H9 (cell line): ENCODE measurements at regions not wholly inside any gene's neighbourhood (a gene's known extent, or its start where the extent isn't known, plus 50 kb on each side); places are given as distances from the start of the nearest gene placed in this dataset.
A peak's percentile ranks its signal among the peaks of the same experiment; 100 is the strongest.
"Not testable (repeated sequence)": the region's sequence is repeated elsewhere in the genome, so short reads cannot be mapped to it uniquely, and the experiment has no call there.

Experiments
- DNase-seq: peaks from one replicate; pipeline ENCODE4 v3.0.0-alpha.2; 2017
- H2AFZ ChIP-seq: one replicate; pipeline ENCODE4 v1.6.1; 2013; ENCODE audit warnings: mild to moderate bottlenecking, low read length, control low read depth, moderate library complexity
- H2AK5ac ChIP-seq: 2 replicates; pipeline ENCODE4 v1.6.1; 2013; ENCODE audit warnings: low read length, control low read depth, mixed read lengths; ENCODE audit not compliant: insufficient read length
- H2BK120ac ChIP-seq: one replicate; pipeline ENCODE4 v1.6.1; 2013; ENCODE audit warnings: low read depth, mild to moderate bottlenecking, low read length, control low read depth, inconsistent platforms; ENCODE audit not compliant: poor library complexity, severe bottlenecking
- H2BK12ac ChIP-seq: 2 replicates; pipeline ENCODE4 v1.6.1; 2013; ENCODE audit warnings: low read length, control low read depth, mixed read lengths, low read depth; ENCODE audit not compliant: insufficient read length
- H2BK15ac ChIP-seq: 2 replicates; pipeline ENCODE4 v1.6.1; 2013; ENCODE audit warnings: low read depth, low read length, control low read depth
- H2BK20ac ChIP-seq: one replicate; pipeline ENCODE4 v1.6.1; 2013; ENCODE audit warnings: low read depth, mild to moderate bottlenecking, low read length, control low read depth, inconsistent platforms; ENCODE audit not compliant: poor library complexity, severe bottlenecking
- H2BK5ac ChIP-seq: 2 replicates; pipeline ENCODE4 v1.6.1; 2013; ENCODE audit warnings: low read length, control low read depth, mixed read lengths; ENCODE audit not compliant: insufficient read length
- H3K14ac ChIP-seq: 2 replicates; pipeline ENCODE4 v1.6.1; 2013; ENCODE audit warnings: low read length, control low read depth; ENCODE audit not compliant: insufficient read depth
- H3K18ac ChIP-seq: 2 replicates; pipeline ENCODE4 v1.6.1; 2013; ENCODE audit warnings: low read depth, mild to moderate bottlenecking, mixed read lengths, low read length, control low read depth; ENCODE audit not compliant: insufficient read length
- H3K23ac ChIP-seq: 2 replicates; pipeline ENCODE4 v1.6.1; 2013; ENCODE audit warnings: low read length, control low read depth, mixed read lengths, low read depth; ENCODE audit not compliant: insufficient read length
- H3K23me2 ChIP-seq: 2 replicates; pipeline ENCODE4 v1.6.1; 2013; ENCODE audit warnings: low read depth, mild to moderate bottlenecking, mixed read lengths, low read length, control low read depth; ENCODE audit not compliant: insufficient read length, poor library complexity, severe bottlenecking
- H3K27ac ChIP-seq: 2 replicates; pipeline ENCODE4 v1.5.1; 2013; ENCODE audit warnings: low read length, control low read depth, mixed read lengths, low read depth; ENCODE audit not compliant: insufficient read length
- H3K27me3 ChIP-seq: 2 replicates; pipeline ENCODE4 v1.6.1; 2013; ENCODE audit warnings: low read length, control low read depth, inconsistent platforms; ENCODE audit not compliant: insufficient read depth
- H3K4ac ChIP-seq: 2 replicates; pipeline ENCODE4 v1.6.1; 2013; ENCODE audit warnings: low read depth, mild to moderate bottlenecking, control low read depth, inconsistent platforms, low read length, moderate library complexity
- H3K4me1 ChIP-seq: 2 replicates; pipeline ENCODE4 v1.6.1; 2013; ENCODE audit warnings: low read length, control low read depth, inconsistent platforms; ENCODE audit not compliant: insufficient read depth
- H3K4me2 ChIP-seq: 2 replicates; pipeline ENCODE4 v1.6.1; 2013; ENCODE audit warnings: low read length, control low read depth, mixed read lengths; ENCODE audit not compliant: insufficient read length, insufficient read depth
- H3K56ac ChIP-seq: 2 replicates; pipeline ENCODE4 v1.6.1; 2013; ENCODE audit warnings: low read depth, mild to moderate bottlenecking, mixed read lengths, low read length, control low read depth; ENCODE audit not compliant: insufficient read length
- H3K79me1 ChIP-seq: 2 replicates; pipeline ENCODE4 v1.6.1; 2013; ENCODE audit warnings: low read depth, mild to moderate bottlenecking, moderate library complexity, low read length, control low read depth, inconsistent platforms; ENCODE audit not compliant: insufficient read depth, poor library complexity, severe bottlenecking
- H3K79me2 ChIP-seq: 2 replicates; pipeline ENCODE4 v1.6.1; 2013; ENCODE audit warnings: low read length, control low read depth, inconsistent platforms; ENCODE audit not compliant: insufficient read depth
- H3K9ac ChIP-seq: 2 replicates; pipeline ENCODE4 v1.6.1; 2013; ENCODE audit warnings: low read length, control low read depth, mixed read lengths; ENCODE audit not compliant: insufficient read length; ENCODE audit errors: extremely low read depth
- H3K9me3 ChIP-seq: one replicate; pipeline ENCODE4 v1.6.1; 2013; ENCODE audit warnings: low read depth, low read length, inconsistent platforms; ENCODE audit not compliant: control insufficient read depth
- H3T11ph ChIP-seq: one replicate; pipeline ENCODE4 v1.6.1; 2013; ENCODE audit warnings: mild to moderate bottlenecking, low read length, control low read depth, inconsistent platforms
- H4K20me1 ChIP-seq: one replicate; pipeline ENCODE4 v1.6.1; 2013; ENCODE audit not compliant: control insufficient read depth, insufficient read length, insufficient read depth
- H4K5ac ChIP-seq: 2 replicates; pipeline ENCODE4 v1.6.1; 2013; ENCODE audit warnings: low read depth, mild to moderate bottlenecking, mixed read lengths, low read length, control low read depth; ENCODE audit not compliant: insufficient read length
- H4K8ac ChIP-seq: replicated peaks from 2 replicates; pipeline ENCODE4 v1.6.1; 2013; ENCODE audit warnings: low read length, control low read depth, mixed read lengths, low read depth; ENCODE audit not compliant: insufficient read length
- H4K91ac ChIP-seq: 2 replicates; pipeline ENCODE4 v1.6.1; 2013; ENCODE audit warnings: low read depth, mild to moderate bottlenecking, moderate library complexity, mixed read lengths, low read length, control low read depth; ENCODE audit not compliant: insufficient read length
- H3K27ac Mint-ChIP-seq, 3 experiments: 2 replicates in 2 of 3; 3 replicates in 1 of 3; pipeline ENCODE4 v1.8.0; 2020 to 2021; ENCODE audit warnings: mixed read lengths in 3 of 3, mild to moderate bottlenecking in 1 of 3, moderate library complexity in 1 of 3
- H3K27me3 Mint-ChIP-seq: 2 replicates; pipeline ENCODE4 v1.8.0; 2021; ENCODE audit warnings: low read depth, mild to moderate bottlenecking, moderate library complexity, mixed read lengths
- H3K36me3 Mint-ChIP-seq, 3 experiments: 2 replicates in 2 of 3; 3 replicates in 1 of 3; pipeline ENCODE4 v1.8.0; 2020 to 2021; ENCODE audit warnings: low read depth in 3 of 3, mixed read lengths in 3 of 3; ENCODE audit not compliant: insufficient read depth in 1 of 3
- H3K4me1 Mint-ChIP-seq, 2 experiments: 2 replicates each; pipeline ENCODE4 v1.8.0; 2020; ENCODE audit warnings: mixed read lengths in 2 of 2
- H3K4me3 Mint-ChIP-seq, 2 experiments: 2 replicates in 1 of 2; 3 replicates in 1 of 2; pipeline ENCODE4 v1.8.0; 2020 to 2021; ENCODE audit warnings: mild to moderate bottlenecking in 2 of 2, mixed read lengths in 2 of 2, moderate library complexity in 1 of 2
- H3K9me3 Mint-ChIP-seq, 2 experiments: 2 replicates in 1 of 2; 3 replicates in 1 of 2; pipeline ENCODE4 v1.8.0; 2020; ENCODE audit warnings: mild to moderate bottlenecking in 2 of 2, mixed read lengths in 2 of 2, moderate library complexity in 1 of 2
- CTCF ChIP-seq: fragments of 200-600 bp; sonication (generic); conservative IDR thresholded peaks from 3 replicates; pipeline ENCODE4 v1.8.0; 2021; ENCODE audit warnings: antibody characterized with exemption, mild to moderate bottlenecking
- WGBS: extraction: QIAGEN DNeasy Blood & Tissue Kit; methylation state at CpG from one replicate; pipeline ENCODE4 v1.1.7; 2013; ENCODE audit warnings: missing lambda C conversion rate, low lambda C conversion rate, mixed read lengths; ENCODE audit not compliant: insufficient read length; ENCODE audit errors: extremely low coverage; 5-methylcytosine and 5-hydroxymethylcytosine counted together

- Histone ChIP-seq H3K27ac (no peak overlapping the region), H2BK5ac (no peak overlapping the region), H2BK120ac (no peak overlapping the region), H3K56ac (no peak overlapping the region), H4K91ac (no peak overlapping the region), H4K5ac (no peak overlapping the region), H3K23ac (no peak overlapping the region), H3K18ac (no peak overlapping the region), H4K8ac (no peak overlapping the region), H3K4me1 (no peaks in the 10 kb centered on the region), H3K4me2 (no peak overlapping the region), H3K23me2 (no peaks in the 10 kb centered on the region), H3K4ac (no peak overlapping the region), H2AFZ (no peak overlapping the region), H3T11ph (no peak overlapping the region), H2BK20ac (no peak overlapping the region), H2AK5ac (no peak overlapping the region), H3K27me3 (no peaks in the 10 kb centered on the region), H3K9ac (no peak overlapping the region), H2BK15ac (no peak overlapping the region), H3K9me3 (no peaks in the 10 kb centered on the region), H3K79me1 (no peaks in the 10 kb centered on the region), H3K79me2 (no peaks in the 10 kb centered on the region), H2BK12ac (no peak overlapping the region), H4K20me1 (no peaks in the 10 kb centered on the region), H3K14ac (no peak overlapping the region)
- H3K36me3 Mint-ChIP-seq, result no peaks in the 10 kb centered on the region
- TF ChIP-seq CTCF, result no peak
- no peaks in the 10 kb centered on the region for H3K9me3 Mint-ChIP-seq
- no CpG with 5 or more reads among the region's 6 CpGs for WGBS
- DNase-seq, result no peak
- H3K4me3 Mint-ChIP-seq, result no peak overlapping the region
- H3K27me3 Mint-ChIP-seq, result no peaks in the 10 kb centered on the region
- peak overlapping the region in 1 of 3 experiments; percentile 2; a peak in 3 of 7 replicates for H3K27ac Mint-ChIP-seq
- peaks cover 0 to 2% of the 10 kb centered on the region in 2 experiments; a peak in 1 of 4 replicates for H3K4me1 Mint-ChIP-seq
Measured at GRCh38 chr5:17024686-17025180, 88.6 kb upstream of the MYO10 start.

DNA sequence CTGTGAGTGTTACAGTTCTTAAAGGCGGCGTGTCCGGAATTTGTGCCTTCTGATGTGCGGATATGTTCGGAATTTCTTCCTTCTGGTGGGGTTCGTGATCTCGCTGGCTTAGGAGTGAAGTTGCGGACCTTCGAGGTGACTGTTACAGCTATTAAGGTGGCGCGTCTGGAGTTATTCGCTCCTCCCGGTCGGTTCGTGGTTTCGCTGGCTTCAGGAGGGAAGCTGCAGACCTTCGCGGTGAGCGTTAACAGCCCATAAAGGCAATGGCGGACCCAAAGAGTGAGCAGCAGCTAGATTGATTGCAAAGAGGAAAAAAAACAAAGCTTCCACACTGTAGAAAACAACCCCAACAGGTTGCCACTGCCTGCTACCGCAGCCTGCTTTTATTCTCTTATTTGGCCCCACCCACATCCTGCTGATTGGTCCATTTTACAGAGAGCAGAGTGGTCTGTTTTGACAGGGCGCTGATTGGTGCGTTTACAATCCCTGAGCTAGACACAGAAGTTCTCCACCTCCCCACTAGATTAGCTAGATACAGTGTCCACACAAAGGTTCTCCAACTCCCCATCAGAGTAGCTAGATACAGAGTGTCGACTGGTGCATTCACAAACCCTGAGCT lies 95.7 kb upstream of the MYO10 start:
- not testable (repeated sequence) for H3K14ac ChIP-seq, H3K4me3 Mint-ChIP-seq, H3K79me2 ChIP-seq, H4K8ac ChIP-seq, H3K27me3 ChIP-seq, H3K23ac ChIP-seq, H3K4me2 ChIP-seq, H3K18ac ChIP-seq, H3K56ac ChIP-seq, H3K27me3 Mint-ChIP-seq, DNase-seq, H3K9me3 Mint-ChIP-seq, H3K27ac ChIP-seq, H2BK120ac ChIP-seq, H3K79me1 ChIP-seq, H4K5ac ChIP-seq, H4K20me1 ChIP-seq, H3K4ac ChIP-seq, H2BK12ac ChIP-seq, H3T11ph ChIP-seq, H3K36me3 Mint-ChIP-seq, H2BK15ac ChIP-seq, H2AK5ac ChIP-seq, H4K91ac ChIP-seq, H2AFZ ChIP-seq, H3K4me1 Mint-ChIP-seq, H3K4me1 ChIP-seq, H2BK20ac ChIP-seq, H3K9me3 ChIP-seq, H3K9ac ChIP-seq, H3K23me2 ChIP-seq, H2BK5ac ChIP-seq
- no CpG with 5 or more reads among the region's 24 CpGs for WGBS
- H3K27ac Mint-ChIP-seq, result peak overlapping the region in 2 of 3 experiments; percentile 83 to 96; a peak in 3 of 7 replicates
